ENCODE measurements at regions not wholly inside any gene's neighbourhood (a gene's known extent, or its start where the extent isn't known, plus 50 kb on each side); places are given as distances from the start of the nearest gene placed in this dataset.
"Not testable (repeated sequence)": the region's sequence is repeated elsewhere in the genome, so short reads cannot be mapped to it uniquely, and the experiment has no call there.

GRCh38 chr9:129541270-129541669, 79.6 kb downstream of the C9orf50 start:
- in situ Hi-C loops (cut with MboI): no loop called here
- Histone ChIP-seq H3K9ac (no peak overlapping the region), H2AFZ (no peak overlapping the region), H3K79me2 (ENCODE audit: insufficient read depth) (no peaks in the 10 kb centered on the region), H3K4me3 (no peak overlapping the region), H3F3A (ENCODE audit: insufficient read depth) (peaks cover 15% of the 10 kb centered on the region; the same call in 1 of the 2 replicates), H3K27ac (no peak overlapping the region), H3K27me3 (replicated peaks; ENCODE audit: insufficient read depth) (no peaks in the 10 kb centered on the region), H3K4me1 (ENCODE audit: insufficient read depth) (peaks cover 8% of the 10 kb centered on the region), H3K9me3 (ENCODE audit: low read depth) (no peaks in the 10 kb centered on the region), H3K36me3 (ENCODE audit: low read depth) (no peaks in the 10 kb centered on the region), H3K4me2 (ENCODE audit: unreplicated experiment) (no peak overlapping the region), H3K9me2 (ENCODE audit: insufficient read depth) (no peaks in the 10 kb centered on the region), H4K20me1 (ENCODE audit: insufficient read depth) (no peaks in the 10 kb centered on the region)
- WGBS, 2 experiments (ENCODE audit: low coverage in 1 of 2, low lambda C conversion rate in 2 of 2, missing lambda C conversion rate in 2 of 2): 82 to 91% methylated on average over 2 of the region's 2 CpGs
- DNase-seq: no peak
- TF ChIP-seq EZH2phosphoT487 (IDR thresholded peaks at IDR 0.05; ENCODE audit: insufficient read depth, low read depth) (no peak), EZH2 (IDR thresholded peaks at IDR 0.05; ENCODE audit: insufficient read depth, poor library complexity, severe bottlenecking) (no peak)

- Histone ChIP-seq H3K27me3 (replicated peaks; ENCODE audit: insufficient read depth) (no peaks in the 10 kb centered on the region), H3K79me2 (ENCODE audit: insufficient read depth) (no peaks in the 10 kb centered on the region), H2AFZ (no peak overlapping the region), H3F3A (ENCODE audit: insufficient read depth) (peaks cover 5% of the 10 kb centered on the region; the same call in 1 of the 2 replicates), H3K9me2 (ENCODE audit: insufficient read depth) (no peaks in the 10 kb centered on the region), H3K27ac (no peak overlapping the region), H3K4me1 (ENCODE audit: insufficient read depth) (peaks cover under 1% of the 10 kb centered on the region; the same call in 1 of the 2 replicates), H3K9ac (no peak overlapping the region), H3K36me3 (ENCODE audit: low read depth) (no peaks in the 10 kb centered on the region), H3K9me3 (ENCODE audit: low read depth) (no peaks in the 10 kb centered on the region), H3K4me3 (no peak overlapping the region), H3K4me2 (ENCODE audit: unreplicated experiment) (no peak overlapping the region), H4K20me1 (ENCODE audit: insufficient read depth) (no peaks in the 10 kb centered on the region)
- DNase-seq: no peak
- in situ Hi-C loops (cut with MboI): no loop called here
- no peak for TF ChIP-seq EZH2phosphoT487 (IDR thresholded peaks at IDR 0.05; ENCODE audit: insufficient read depth, low read depth)
- no peak for TF ChIP-seq EZH2 (IDR thresholded peaks at IDR 0.05; ENCODE audit: insufficient read depth, poor library complexity, severe bottlenecking)
- WGBS, 2 experiments (ENCODE audit: low coverage in 1 of 2, low lambda C conversion rate in 2 of 2, missing lambda C conversion rate in 2 of 2): 90 to 96% methylated on average over 4 of the region's 4 CpGs
Observed at GRCh38 chr9:129539446-129539845, 81.5 kb downstream of the C9orf50 start.

GRCh38 chr9:129531860-129532402, 89.0 kb downstream of the C9orf50 start:
- H3K27me3 ChIP-seq (replicated peaks; ENCODE audit: insufficient read depth); H3K9me2 ChIP-seq (ENCODE audit: insufficient read depth); H3K4me1 ChIP-seq (ENCODE audit: insufficient read depth); H3K36me3 ChIP-seq (ENCODE audit: low read depth); DNase-seq; H3K9ac ChIP-seq; H3F3A ChIP-seq (ENCODE audit: insufficient read depth); H2AFZ ChIP-seq; H3K79me2 ChIP-seq (ENCODE audit: insufficient read depth); H3K4me3 ChIP-seq; H4K20me1 ChIP-seq (ENCODE audit: insufficient read depth); H3K9me3 ChIP-seq (ENCODE audit: low read depth); H3K27ac ChIP-seq; in situ Hi-C loops (cut with MboI); H3K4me2 ChIP-seq (ENCODE audit: unreplicated experiment): not testable (repeated sequence)
- WGBS, 2 experiments (ENCODE audit: low coverage in 1 of 2, low lambda C conversion rate in 2 of 2, missing lambda C conversion rate in 2 of 2): 90 to 95% methylated on average over 5 of the region's 5 CpGs

- H3K4me1 ChIP-seq (ENCODE audit: insufficient read depth); H3K9ac ChIP-seq; H3K36me3 ChIP-seq (ENCODE audit: low read depth); H3K27me3 ChIP-seq (replicated peaks; ENCODE audit: insufficient read depth); H3K79me2 ChIP-seq (ENCODE audit: insufficient read depth); H3K9me3 ChIP-seq (ENCODE audit: low read depth); H3F3A ChIP-seq (ENCODE audit: insufficient read depth); DNase-seq; H3K4me3 ChIP-seq; H3K9me2 ChIP-seq (ENCODE audit: insufficient read depth); H3K27ac ChIP-seq; in situ Hi-C loops (cut with MboI); H2AFZ ChIP-seq; H4K20me1 ChIP-seq (ENCODE audit: insufficient read depth); H3K4me2 ChIP-seq (ENCODE audit: unreplicated experiment): not testable (repeated sequence)
- 83 to 100% methylated on average over 1 of the region's 1 CpG for WGBS, 2 experiments (ENCODE audit: low coverage in 1 of 2, low lambda C conversion rate in 2 of 2, missing lambda C conversion rate in 2 of 2)
Observed at GRCh38 chr9:129527955-129528354, 92.9 kb downstream of the C9orf50 start.

GRCh38 chr9:129525656-129526196, 95.2 kb downstream of the C9orf50 start:
- Histone ChIP-seq H3K9me3 (ENCODE audit: low read depth) (no peaks in the 10 kb centered on the region), H3K27ac (no peak overlapping the region), H3K9ac (no peak overlapping the region), H3K9me2 (ENCODE audit: insufficient read depth) (no peaks in the 10 kb centered on the region), H3K4me1 (ENCODE audit: insufficient read depth) (no peaks in the 10 kb centered on the region), H4K20me1 (ENCODE audit: insufficient read depth) (no peaks in the 10 kb centered on the region), H2AFZ (no peak overlapping the region), H3F3A (ENCODE audit: insufficient read depth) (no peaks in the 10 kb centered on the region), H3K4me2 (ENCODE audit: unreplicated experiment) (no peak overlapping the region), H3K4me3 (no peak overlapping the region), H3K27me3 (replicated peaks; ENCODE audit: insufficient read depth) (no peaks in the 10 kb centered on the region), H3K36me3 (ENCODE audit: low read depth) (no peaks in the 10 kb centered on the region), H3K79me2 (ENCODE audit: insufficient read depth) (no peaks in the 10 kb centered on the region)
- TF ChIP-seq EZH2phosphoT487 (IDR thresholded peaks at IDR 0.05; ENCODE audit: insufficient read depth, low read depth): no peak
- TF ChIP-seq EZH2 (IDR thresholded peaks at IDR 0.05; ENCODE audit: insufficient read depth, poor library complexity, severe bottlenecking): no peak
- no peak for DNase-seq
- WGBS, 2 experiments (ENCODE audit: low coverage in 1 of 2, low lambda C conversion rate in 2 of 2, missing lambda C conversion rate in 2 of 2): 84% methylated on average over 3 of the region's 3 CpGs
- in situ Hi-C loops (cut with MboI): no loop called here

All from GM23248 (cell line).